GM12878 (cell line): ENCODE measurements at regions not wholly inside any gene's neighbourhood (a gene's known extent, or its start where the extent isn't known, plus 50 kb on each side); places are given as distances from the start of the nearest gene placed in this dataset.

Experiments used
- ATAC-seq: fragments of 200-7000 bp; cut with Tn5 transposase; 3 replicates; pipeline ENCODE4 v1.9.1; 2020; ENCODE audit warnings: mild to moderate bottlenecking, moderate library complexity
- BruUV-seq: library from RNA; stranded (reverse); fragments of 400-500 nt; replicated peaks from 2 replicates; lab custom pipeline; 2021; lab: Mats Ljungman, UMichigan
- CTCF ChIA-PET: fragments of 300-600 bp; sonication (Branson Sonifier 250); formaldehyde crosslinking; extraction: SDS; loops from one replicate; lab custom pipeline; 2021; ENCODE audit warnings: inconsistent platforms; lab: Yijun Ruan, JAX
- POLR2A ChIA-PET: fragments of 350-600 bp; formaldehyde crosslinking; extraction: SDS; loops from one replicate; lab custom pipeline; 2021; ENCODE audit warnings: inconsistent platforms; lab: Charles Lee
- RAD21 ChIA-PET: fragments of 300-600 bp; sonication (Branson Sonifier 250); formaldehyde crosslinking; loops from one replicate; lab custom pipeline; 2023; ENCODE audit warnings: antibody characterized with exemption; ENCODE audit not compliant: unreplicated experiment; lab: Charles Lee
- SMC1A ChIA-PET: fragments of 300-600 bp; sonication (Branson Sonifier 250); formaldehyde crosslinking; loops from one replicate; lab custom pipeline; 2023; ENCODE audit not compliant: unreplicated experiment, uncharacterized antibody; lab: Charles Lee
- DNase-seq: peaks from one replicate; pipeline ENCODE4 v3.0.0-alpha.2; 2011; ENCODE audit warnings: low read depth, low spot score
- FAIRE-seq: peaks from 3 replicates; lab custom pipeline; 2011; peaks lifted over from hg19 to GRCh38; lab: Jason Lieb, UNC
- H2AFZ ChIP-seq: 2 replicates; pipeline ENCODE4 v1.6.0; 2011; ENCODE audit warnings: low read depth, low read length, control low read depth; ENCODE audit not compliant: control insufficient read depth
- H3K27ac ChIP-seq: 2 replicates; pipeline ENCODE4 v1.5.1; 2011; ENCODE audit warnings: control low read depth; ENCODE audit not compliant: control insufficient read depth, insufficient read depth
- H3K27me3 ChIP-seq, 2 experiments: replicated peaks in 1 of 2; 2 replicates each; pipeline versions ENCODE4 v1.6.0 to v1.6.1; 2011; ENCODE audit warnings: low read length in 1 of 2; ENCODE audit not compliant: control insufficient read depth in 2 of 2, insufficient read depth in 2 of 2
- H3K36me3 ChIP-seq, 2 experiments: 2 replicates each; pipeline ENCODE4 v1.5.1; 2011; ENCODE audit warnings: low read length in 1 of 2; ENCODE audit not compliant: control insufficient read depth in 2 of 2, insufficient read depth in 2 of 2
- H3K4me1 ChIP-seq: 2 replicates; pipeline ENCODE4 v1.6.1; 2011; ENCODE audit warnings: mild to moderate bottlenecking, low read length, moderate library complexity, mixed read lengths; ENCODE audit not compliant: control insufficient read depth, insufficient read depth
- H3K4me2 ChIP-seq: 2 replicates; pipeline ENCODE4 v1.6.0; 2011; ENCODE audit warnings: control low read depth; ENCODE audit not compliant: control insufficient read depth, insufficient read depth
- H3K4me3 ChIP-seq: fragments of 200-600 bp; sonication (generic); 2 replicates; pipeline ENCODE4 v1.5.1; 2016
- H3K79me2 ChIP-seq: 2 replicates; pipeline ENCODE4 v1.6.0; 2011; ENCODE audit warnings: low read length; ENCODE audit not compliant: control insufficient read depth, insufficient read depth
- H3K9ac ChIP-seq: 2 replicates; pipeline ENCODE4 v1.8.0; 2011; ENCODE audit warnings: low read length, control low read depth, mixed read lengths; ENCODE audit not compliant: control insufficient read depth, insufficient read depth
- H3K9me3 ChIP-seq: replicated peaks from 3 replicates; pipeline ENCODE4 v1.5.1; 2011; ENCODE audit warnings: mild to moderate bottlenecking, low read length; ENCODE audit not compliant: control insufficient read depth, insufficient read depth
- H4K20me1 ChIP-seq: 2 replicates; pipeline ENCODE4 v1.6.0; 2011; ENCODE audit not compliant: control insufficient read depth, insufficient read depth
- EP300 ChIP-seq, 2 experiments: fragments of 150-350 bp in 1 of 2; IDR thresholded peaks; 2 replicates each; pipeline ENCODE4 v1.6.1; 2011 to 2012; ENCODE audit warnings: low read depth in 2 of 2, low read length in 2 of 2, borderline replicate concordance in 1 of 2, improper control_type of control experiment in 1 of 2, inconsistent platforms in 1 of 2; ENCODE audit not compliant: control insufficient read depth in 1 of 2
- ETV6 ChIP-seq, 2 experiments: fragments of 450-650 bp in 1 of 2; IDR thresholded peaks in 1 of 2; conservative IDR thresholded peaks in 1 of 2; 2 replicates each; pipeline ENCODE4 v1.6.1; 2014; ENCODE audit warnings: antibody characterized with exemption in 1 of 2, borderline replicate concordance in 1 of 2, low read depth in 1 of 2, mild to moderate bottlenecking in 1 of 2, moderate library complexity in 1 of 2
- FOXM1 ChIP-seq: IDR thresholded peaks from 2 replicates; pipeline ENCODE4 v1.6.1; 2012; ENCODE audit warnings: low read depth, mild to moderate bottlenecking, inconsistent platforms, low read length, moderate library complexity
- MTA2 ChIP-seq: fragments of 450-650 bp; IDR thresholded peaks from 2 replicates; pipeline ENCODE4 v1.6.1; 2016; ENCODE audit warnings: low read depth, mild to moderate bottlenecking, moderate library complexity
- RCOR1 ChIP-seq: conservative IDR thresholded peaks from 2 replicates; pipeline ENCODE4 v1.6.1; 2012; ENCODE audit warnings: low read depth, low read length, improper control_type of control experiment
- RFX5 ChIP-seq: IDR thresholded peaks from 2 replicates; pipeline ENCODE4 v1.6.1; 2011; ENCODE audit warnings: low read depth, low read length, improper control_type of control experiment
- SMAD1 ChIP-seq: fragments of 450-650 bp; IDR thresholded peaks from 2 replicates; pipeline ENCODE4 v1.6.1; 2018; ENCODE audit warnings: mild to moderate bottlenecking, low read depth; ENCODE audit not compliant: partially characterized antibody
- SUPT20H ChIP-seq: IDR thresholded peaks from 2 replicates; pipeline ENCODE4 v1.6.1; 2011; ENCODE audit warnings: low read depth, mild to moderate bottlenecking, low read length, moderate library complexity, borderline replicate concordance; ENCODE audit not compliant: control insufficient read depth
- USF2 ChIP-seq: IDR thresholded peaks from 2 replicates; pipeline ENCODE4 v1.6.1; 2011; ENCODE audit warnings: low read depth, low read length, improper control_type of control experiment, borderline replicate concordance
- WRNIP1 ChIP-seq: IDR thresholded peaks from 2 replicates; pipeline ENCODE4 v1.6.1; 2011; ENCODE audit warnings: low read depth, low read length, improper control_type of control experiment, borderline replicate concordance
- ZBTB33 ChIP-seq: fragments of 450-650 bp; IDR thresholded peaks from 2 replicates; pipeline ENCODE4 v1.6.1; 2017; ENCODE audit warnings: mild to moderate bottlenecking
- ZNF384 ChIP-seq: IDR thresholded peaks from 2 replicates; pipeline ENCODE4 v1.6.1; 2012; ENCODE audit warnings: low read depth, mild to moderate bottlenecking, low read length, improper control_type of control experiment, borderline replicate concordance
- WGBS: methylation state at CpG from one replicate; pipeline ENCODE4 v1.1.6; 2016; ENCODE audit warnings: low lambda C conversion rate; ENCODE audit not compliant: insufficient replicate concordance, insufficient coverage; ENCODE audit errors: missing lambda C conversion rate; 5-methylcytosine and 5-hydroxymethylcytosine counted together
- in situ Hi-C: fragments of 300-500 bp; cut with MboI; formaldehyde crosslinking; loops from 9 replicates; pipeline ENCODE4 v1.14.3; 2018; ENCODE audit warnings: mixed read lengths
- intact Hi-C: fragments of 100-400 bp; cut with micrococcal nuclease; formaldehyde crosslinking; loops from one replicate; pipeline ENCODE4 v1.14.2; 2022; ENCODE audit not compliant: unreplicated experiment

- in situ Hi-C loops, result no loop called here
- Histone ChIP-seq H3K4me2 (no peak overlapping the region), H3K27ac (no peak overlapping the region), H3K9me3 (no peaks in the 10 kb centered on the region), H3K9ac (no peak overlapping the region), H3K79me2 (no peaks in the 10 kb centered on the region), H3K4me3 (no peak overlapping the region), H4K20me1 (no peaks in the 10 kb centered on the region), H3K36me3 (no peaks in the 10 kb centered on the region), H2AFZ (no peak overlapping the region), H3K4me1 (no peaks in the 10 kb centered on the region), H3K27me3 (no peaks in the 10 kb centered on the region)
- ATAC-seq, result no peak
- no peak for DNase-seq
- no peak for FAIRE-seq
- no TSS peak for BruUV-seq
- intact Hi-C loops, result no loop called here
- ChIA-PET CTCF (no interaction called here), POLR2A (no interaction called here), SMC1A (interaction anchor here (1.2 to 2.7 kb wide), 2 partner anchors 9 to 11 kb away, joined by 4 to 8 read pairs; no protein-coding TSS in a partner anchor), RAD21 (no interaction called here)
- 16% methylated on average over 2 of the region's 2 CpGs for WGBS
- TF ChIP-seq SMAD1 (no peak), FOXM1 (no peak), ETV6 (conservative IDR thresholded peaks at IDR 0.05 in 1 of 2, IDR thresholded peaks at IDR 0.05 in 1 of 2; ENCODE audit: borderline replicate concordance in 1 of 2, low read depth in 1 of 2) (no peak), RCOR1 (no peak), SUPT20H (no peak), MTA2 (no peak)
Measured at GRCh38 chr13:53135301-53135700, 106.7 kb downstream of the OLFM4 start.

GRCh38 chr13:53136554-53137215, 108.1 kb downstream of the OLFM4 start:
- no peaks in the 10 kb centered on the region for H3K9me3 ChIP-seq
- H3K4me1 ChIP-seq, result no peaks in the 10 kb centered on the region
- H3K79me2 ChIP-seq, result no peaks in the 10 kb centered on the region
- no peak overlapping the region for H2AFZ ChIP-seq
- WGBS, result 17% methylated on average over 3 of the region's 3 CpGs
- no peak overlapping the region for H3K4me3 ChIP-seq
- H3K4me2 ChIP-seq, result no peak overlapping the region
- ATAC-seq (no peak), DNase-seq (no peak), FAIRE-seq (no peak)
- in situ Hi-C loops, result no loop called here
- SMC1A ChIA-PET, result interaction anchor here (0.5 to 2.7 kb wide), 5 partner anchors 10 to 330 kb away, joined by 3 to 8 read pairs (median 4); no protein-coding TSS in a partner anchor
- H3K27me3 ChIP-seq, result no peaks in the 10 kb centered on the region
- no TSS peak for BruUV-seq
- no peak overlapping the region for H3K9ac ChIP-seq
- CTCF ChIA-PET, result interaction anchor here (1.4 to 2.1 kb wide), 2 partner anchors 10 to 15 kb away, joined by 5 to 11 read pairs; no protein-coding TSS in a partner anchor
- H3K36me3 ChIP-seq, result no peaks in the 10 kb centered on the region
- intact Hi-C loops, result no loop called here
- POLR2A ChIA-PET, result no interaction called here
- RAD21 ChIA-PET, result no interaction called here
- H3K27ac ChIP-seq, result no peak overlapping the region
- no peaks in the 10 kb centered on the region for H4K20me1 ChIP-seq
- no peak for TF ChIP-seq RFX5
- TF ChIP-seq USF2, result no peak
- TF ChIP-seq ZNF384, result no peak
- no peak for TF ChIP-seq EP300 (IDR thresholded peaks at IDR 0.05; ENCODE audit: borderline replicate concordance in 1 of 2, control insufficient read depth in 1 of 2, low read depth in 2 of 2, low read length in 2 of 2)
- no peak for TF ChIP-seq WRNIP1
- TF ChIP-seq ZBTB33, result no peak
